Endothelial cell of umbilical vein (primary cell): ENCODE measurements at regions not wholly inside any gene's neighbourhood (a gene's known extent, or its start where the extent isn't known, plus 50 kb on each side); places are given as distances from the start of the nearest gene placed in this dataset.

Experiments
- BruUV-seq: library from RNA; stranded (reverse); fragments of 400-500 nt; replicated peaks from 2 replicates; lab custom pipeline; 2021; lab: Mats Ljungman, UMichigan
- CTCF ChIA-PET: fragments of 300-600, 350-600 bp; sonication (Branson Sonifier 250); formaldehyde crosslinking; loops from one replicate; lab custom pipeline; 2021; ENCODE audit warnings: antibody characterized with exemption, inconsistent platforms; lab: Charles Lee
- POLR2A ChIA-PET: fragments of 300-600, 350-600 bp; sonication (Branson Sonifier 250); formaldehyde crosslinking; loops from one replicate; lab custom pipeline; 2021; ENCODE audit warnings: antibody characterized with exemption, inconsistent platforms; lab: Charles Lee
- DNase-seq: peaks from one replicate; pipeline ENCODE4 v3.0.0-alpha.2; 2011; ENCODE audit warnings: low read depth, low spot score
- FAIRE-seq: peaks from 2 replicates; lab custom pipeline; 2011; peaks lifted over from hg19 to GRCh38; lab: Jason Lieb, UNC
- H2AFZ ChIP-seq: 2 replicates; pipeline ENCODE4 v1.6.0; 2012; ENCODE audit warnings: low read depth, low read length, control low read depth, inconsistent platforms
- H3K27ac ChIP-seq: 2 replicates; pipeline ENCODE4 v1.5.1; 2011; ENCODE audit warnings: low read depth, mild to moderate bottlenecking, control low read depth, low read length, moderate library complexity; ENCODE audit not compliant: insufficient read depth
- H3K27me3 ChIP-seq, 2 experiments: 2 replicates each; pipeline versions ENCODE4 v1.6.0 to v1.6.1; 2011; ENCODE audit warnings: low read length in 2 of 2, mixed read lengths in 1 of 2; ENCODE audit not compliant: control insufficient read depth in 2 of 2, insufficient read depth in 2 of 2
- H3K36me3 ChIP-seq, 2 experiments: 2 replicates in 1 of 2; 3 replicates in 1 of 2; pipeline ENCODE4 v1.5.1; 2011; ENCODE audit warnings: low read length in 2 of 2, mild to moderate bottlenecking in 1 of 2, moderate library complexity in 1 of 2; ENCODE audit not compliant: control insufficient read depth in 2 of 2, insufficient read depth in 2 of 2; ENCODE audit errors: extremely low read depth in 1 of 2
- H3K4me1 ChIP-seq: 3 replicates; pipeline ENCODE4 v1.5.1; 2011; ENCODE audit warnings: mild to moderate bottlenecking, low read length; ENCODE audit not compliant: control insufficient read depth, insufficient read depth; ENCODE audit errors: extremely low read depth
- H3K4me2 ChIP-seq: 2 replicates; pipeline ENCODE4 v1.6.1; 2011; ENCODE audit warnings: low read length, control low read depth, mixed read lengths; ENCODE audit not compliant: insufficient read depth
- H3K4me3 ChIP-seq, 3 experiments: fragments of 200-600 bp in 1 of 3; sonication (generic), shearing (Covaris generic) in 1 of 3; replicated peaks in 1 of 3; 2 replicates each; pipeline ENCODE4 v1.5.1; 2011 to 2016; ENCODE audit warnings: control low read depth in 3 of 3, low read length in 3 of 3, mild to moderate bottlenecking in 2 of 3, inconsistent platforms in 1 of 3, low read depth in 1 of 3, moderate library complexity in 1 of 3; ENCODE audit not compliant: insufficient read depth in 1 of 3
- H3K79me2 ChIP-seq: 2 replicates; pipeline ENCODE4 v1.6.0; 2012; ENCODE audit warnings: low read length, inconsistent platforms; ENCODE audit not compliant: control insufficient read depth, insufficient read depth
- H3K9ac ChIP-seq: replicated peaks from 2 replicates; pipeline ENCODE3; 2011; ENCODE audit warnings: low read length, control low read depth; ENCODE audit not compliant: insufficient read depth; ENCODE audit errors: extremely low read depth
- H3K9me1 ChIP-seq: replicated peaks from 3 replicates; pipeline ENCODE4 v1.6.0; 2011; ENCODE audit warnings: mild to moderate bottlenecking, low read length; ENCODE audit not compliant: control insufficient read depth, insufficient read depth; ENCODE audit errors: extremely low read depth
- H3K9me3 ChIP-seq: replicated peaks from 2 replicates; pipeline ENCODE4 v1.5.1; 2012; ENCODE audit warnings: low read length, inconsistent platforms; ENCODE audit not compliant: control insufficient read depth, insufficient read depth
- H4K20me1 ChIP-seq: replicated peaks from 2 replicates; pipeline ENCODE3; 2011; ENCODE audit warnings: mild to moderate bottlenecking, low read length; ENCODE audit not compliant: control insufficient read depth, insufficient read depth; ENCODE audit errors: extremely low read depth
- CTCF ChIP-seq, 2 donors: IDR thresholded peaks; 1 replicate in 1 of 2; 2 replicates in 1 of 2; pipeline ENCODE4 v1.5.1; 2011; ENCODE audit warnings: low read length in 2 of 2, mild to moderate bottlenecking in 2 of 2, moderate library complexity in 2 of 2, control low read depth in 1 of 2, inconsistent platforms in 1 of 2, low read depth in 1 of 2; ENCODE audit not compliant: insufficient read depth in 1 of 2; ENCODE audit errors: extremely low read depth in 1 of 2
- EZH2 ChIP-seq: IDR thresholded peaks from 2 replicates; pipeline ENCODE4 v1.6.1; 2012; ENCODE audit warnings: borderline replicate concordance, low read depth, mild to moderate bottlenecking, moderate library complexity, low read length, inconsistent platforms; ENCODE audit not compliant: severe bottlenecking
- FOS ChIP-seq: IDR thresholded peaks from 2 replicates; pipeline ENCODE4 v1.6.1; 2011; ENCODE audit warnings: mild to moderate bottlenecking, low read length, moderate library complexity, borderline replicate concordance; ENCODE audit not compliant: insufficient read depth
- GATA2 ChIP-seq: IDR thresholded peaks from 2 replicates; pipeline ENCODE4 v1.7.0; 2011; ENCODE audit warnings: low read depth, mild to moderate bottlenecking, moderate library complexity, mixed read lengths, low read length; ENCODE audit not compliant: insufficient read length, insufficient read depth
- MYC ChIP-seq: IDR thresholded peaks from one replicate; pipeline ENCODE4 v1.6.1; 2011; ENCODE audit warnings: mild to moderate bottlenecking, low read depth, low read length
- POLR2A ChIP-seq: IDR thresholded peaks from 2 replicates; pipeline ENCODE4 v1.6.1; 2012; ENCODE audit warnings: low read depth, mild to moderate bottlenecking, control low read depth, low read length
- POLR2AphosphoS5 ChIP-seq: IDR thresholded peaks from 2 replicates; pipeline ENCODE4 v1.6.1; 2012; ENCODE audit warnings: low read depth, mild to moderate bottlenecking, control low read depth, low read length, moderate library complexity; ENCODE audit not compliant: insufficient read depth
- dilution Hi-C: fragments of 300-500 bp; cut with MboI; formaldehyde crosslinking; loops from one replicate; pipeline ENCODE4 v1.15.0; 2019; ENCODE audit warnings: low sequenced_read_pairs; ENCODE audit not compliant: extremely low pct_ligation_motif_present
- intact Hi-C: fragments of 100-400 bp; cut with micrococcal nuclease; formaldehyde crosslinking; loops from one replicate; pipeline ENCODE4 v1.10.0; 2022

- intact Hi-C loops (loop anchor here (2.0 kb wide), 2 partner anchors 35 to 149 kb away; no protein-coding TSS in a partner anchor), dilution Hi-C loops (no loop called here)
- peak; percentile 74 for FAIRE-seq
- H3K4me2 ChIP-seq, result no peak overlapping the region
- no peaks in the 10 kb centered on the region for H3K9me3 ChIP-seq
- BruUV-seq, result no TSS peak
- H3K9ac ChIP-seq, result no peak overlapping the region
- no peaks in the 10 kb centered on the region for H3K9me1 ChIP-seq
- H3K27me3 ChIP-seq, result no peaks in the 10 kb centered on the region
- TF ChIP-seq FOS, result no peak
- TF ChIP-seq GATA2, result no peak
- TF ChIP-seq CTCF (IDR thresholded peaks at IDR 0.05; ENCODE audit: extremely low read depth in 1 of 2, insufficient read depth in 1 of 2, low read depth in 1 of 2, low read length in 2 of 2), result no peak
- TF ChIP-seq POLR2A, result no peak
- TF ChIP-seq EZH2, result no peak
- no peak for TF ChIP-seq POLR2AphosphoS5
- no peak for TF ChIP-seq MYC
- H2AFZ ChIP-seq, result no peak overlapping the region
- no peak for DNase-seq
- POLR2A ChIA-PET, result interaction anchor here (0.7 to 1.0 kb wide), 2 partner anchors 21 to 79 kb away, joined by 3 to 4 read pairs; partner anchors contain the start of gene ZFAND5
- no peak overlapping the region for H3K27ac ChIP-seq
- peaks cover 26% of the 10 kb centered on the region for H3K4me1 ChIP-seq
- no peaks in the 10 kb centered on the region for H3K36me3 ChIP-seq
- no peaks in the 10 kb centered on the region for H4K20me1 ChIP-seq
- H3K79me2 ChIP-seq, result no peaks in the 10 kb centered on the region
- CTCF ChIA-PET, result interaction anchor here (0.6 to 1.5 kb wide), 6 partner anchors 15 to 134 kb away, joined by 3 to 6 read pairs (median 6); no protein-coding TSS in a partner anchor
- H3K4me3 ChIP-seq, result no peak overlapping the region
Observed at GRCh38 chr9:72443855-72444254, 77.6 kb upstream of the TMC1 start.
